ENCODE measurements at regions not wholly inside any gene's neighbourhood (a gene's known extent, or its start where the extent isn't known, plus 50 kb on each side); places are given as distances from the start of the nearest gene placed in this dataset.

GRCh38 chr11:72491001-72491400, 56.7 kb upstream of the CLPB start:
- DNase-seq: no peak
- H3K27me3 Mint-ChIP-seq: no peaks in the 10 kb centered on the region
- H3K9me3 Mint-ChIP-seq: no peaks in the 10 kb centered on the region
- H3K36me3 Mint-ChIP-seq: no peaks in the 10 kb centered on the region
- H3K27ac Mint-ChIP-seq: no peak overlapping the region
- peaks cover 10% of the 10 kb centered on the region for H3K4me1 Mint-ChIP-seq
- no peak overlapping the region for H3K4me3 Mint-ChIP-seq

Data from activated naive CD8-positive, alpha-beta T cell treated with anti-CD3 and anti-CD28 coated beads for 36 hours (primary cell).